ENCODE measurements at regions not wholly inside any gene's neighbourhood (a gene's known extent, or its start where the extent isn't known, plus 50 kb on each side); places are given as distances from the start of the nearest gene placed in this dataset.
"Not testable (repeated sequence)": the region's sequence is repeated elsewhere in the genome, so short reads cannot be mapped to it uniquely, and the experiment has no call there.

GRCh38 chr6:149127212-149127611 lies 190.3 kb upstream of the TAB2 start:
- no peak for DNase-seq (ENCODE audit: low read depth)

- DNase-seq (ENCODE audit: low read depth): no peak
Measured at GRCh38 chr6:149128489-149129145, 188.9 kb upstream of the TAB2 start.

- DNase-seq (ENCODE audit: low read depth): no peak
Measured at GRCh38 chr6:149129371-149130077, 188.0 kb upstream of the TAB2 start.

GRCh38 chr6:149130090-149130489 lies 187.4 kb upstream of the TAB2 start:
- no peak for DNase-seq (ENCODE audit: low read depth)

- DNase-seq (ENCODE audit: low read depth): no peak
Measured at GRCh38 chr6:149130508-149130907, 187.0 kb upstream of the TAB2 start.

GRCh38 chr6:149131891-149132290 lies 185.6 kb upstream of the TAB2 start:
- no peak for DNase-seq (ENCODE audit: low read depth)

- no peak for DNase-seq (ENCODE audit: low read depth)
Measured at GRCh38 chr6:149132336-149132735, 185.2 kb upstream of the TAB2 start.

- DNase-seq (ENCODE audit: low read depth): no peak
Measured at GRCh38 chr6:149134511-149134933, 183.0 kb upstream of the TAB2 start.

- DNase-seq (ENCODE audit: low read depth): no peak
Measured at GRCh38 chr6:149135809-149136208, 181.7 kb upstream of the TAB2 start.

- no peak for DNase-seq (ENCODE audit: low read depth)
Measured at GRCh38 chr6:149136273-149136912, 181.1 kb upstream of the TAB2 start.

- DNase-seq (ENCODE audit: low read depth): no peak
Measured at GRCh38 chr6:149136913-149137286, 180.6 kb upstream of the TAB2 start.

- DNase-seq (ENCODE audit: low read depth): no peak
Measured at GRCh38 chr6:149137594-149137993, 179.9 kb upstream of the TAB2 start.

GRCh38 chr6:149138089-149138488 lies 179.4 kb upstream of the TAB2 start:
- DNase-seq (ENCODE audit: low read depth): no peak

- no peak for DNase-seq (ENCODE audit: low read depth)
Measured at GRCh38 chr6:149138699-149139294, 178.7 kb upstream of the TAB2 start.

- DNase-seq (ENCODE audit: low read depth): no peak
Measured at GRCh38 chr6:149139782-149140136, 177.8 kb upstream of the TAB2 start.

GRCh38 chr6:149140137-149140909 lies 177.2 kb upstream of the TAB2 start:
- no peak for DNase-seq (ENCODE audit: low read depth)

- no peak for DNase-seq (ENCODE audit: low read depth)
Measured at GRCh38 chr6:149140910-149141290, 176.6 kb upstream of the TAB2 start.

- DNase-seq (ENCODE audit: low read depth): no peak
Measured at GRCh38 chr6:149142924-149143429, 174.5 kb upstream of the TAB2 start.

GRCh38 chr6:149145800-149146199 lies 171.7 kb upstream of the TAB2 start:
- not testable (repeated sequence) for DNase-seq (ENCODE audit: low read depth)

- DNase-seq (ENCODE audit: low read depth): no peak
Measured at GRCh38 chr6:149147195-149147594, 170.3 kb upstream of the TAB2 start.

GRCh38 chr6:149147938-149148718 lies 169.4 kb upstream of the TAB2 start:
- no peak for DNase-seq (ENCODE audit: low read depth)

Measured in activated T-cell treated with anti-CD3 and anti-CD28 coated beads for 1 hour (primary cell).